GM12878 (cell line): ENCODE measurements at regions not wholly inside any gene's neighbourhood (a gene's known extent, or its start where the extent isn't known, plus 50 kb on each side); places are given as distances from the start of the nearest gene placed in this dataset.

Experiments
- ATAC-seq: fragments of 200-7000 bp; cut with Tn5 transposase; 3 replicates; pipeline ENCODE4 v1.9.1; 2020; ENCODE audit warnings: mild to moderate bottlenecking, moderate library complexity
- BruUV-seq: library from RNA; stranded (reverse); fragments of 400-500 nt; replicated peaks from 2 replicates; lab custom pipeline; 2021; lab: Mats Ljungman, UMichigan
- CTCF ChIA-PET: fragments of 300-600 bp; sonication (Branson Sonifier 250); formaldehyde crosslinking; extraction: SDS; loops from one replicate; lab custom pipeline; 2021; ENCODE audit warnings: inconsistent platforms; lab: Yijun Ruan, JAX
- POLR2A ChIA-PET: fragments of 350-600 bp; formaldehyde crosslinking; extraction: SDS; loops from one replicate; lab custom pipeline; 2021; ENCODE audit warnings: inconsistent platforms; lab: Charles Lee
- RAD21 ChIA-PET: fragments of 300-600 bp; sonication (Branson Sonifier 250); formaldehyde crosslinking; loops from one replicate; lab custom pipeline; 2023; ENCODE audit warnings: antibody characterized with exemption; ENCODE audit not compliant: unreplicated experiment; lab: Charles Lee
- SMC1A ChIA-PET: fragments of 300-600 bp; sonication (Branson Sonifier 250); formaldehyde crosslinking; loops from one replicate; lab custom pipeline; 2023; ENCODE audit not compliant: unreplicated experiment, uncharacterized antibody; lab: Charles Lee
- DNase-seq: peaks from one replicate; pipeline ENCODE4 v3.0.0-alpha.2; 2011; ENCODE audit warnings: low read depth, low spot score
- FAIRE-seq: peaks from 3 replicates; lab custom pipeline; 2011; peaks lifted over from hg19 to GRCh38; lab: Jason Lieb, UNC
- H2AFZ ChIP-seq: 2 replicates; pipeline ENCODE4 v1.6.0; 2011; ENCODE audit warnings: low read depth, low read length, control low read depth; ENCODE audit not compliant: control insufficient read depth
- H3K27ac ChIP-seq: 2 replicates; pipeline ENCODE4 v1.5.1; 2011; ENCODE audit warnings: control low read depth; ENCODE audit not compliant: control insufficient read depth, insufficient read depth
- H3K27me3 ChIP-seq, 2 experiments: replicated peaks in 1 of 2; 2 replicates each; pipeline versions ENCODE4 v1.6.0 to v1.6.1; 2011; ENCODE audit warnings: low read length in 1 of 2; ENCODE audit not compliant: control insufficient read depth in 2 of 2, insufficient read depth in 2 of 2
- H3K36me3 ChIP-seq, 2 experiments: 2 replicates each; pipeline ENCODE4 v1.5.1; 2011; ENCODE audit warnings: low read length in 1 of 2; ENCODE audit not compliant: control insufficient read depth in 2 of 2, insufficient read depth in 2 of 2
- H3K4me1 ChIP-seq: 2 replicates; pipeline ENCODE4 v1.6.1; 2011; ENCODE audit warnings: mild to moderate bottlenecking, low read length, moderate library complexity, mixed read lengths; ENCODE audit not compliant: control insufficient read depth, insufficient read depth
- H3K4me2 ChIP-seq: 2 replicates; pipeline ENCODE4 v1.6.0; 2011; ENCODE audit warnings: control low read depth; ENCODE audit not compliant: control insufficient read depth, insufficient read depth
- H3K4me3 ChIP-seq: fragments of 200-600 bp; sonication (generic); 2 replicates; pipeline ENCODE4 v1.5.1; 2016
- H3K79me2 ChIP-seq: 2 replicates; pipeline ENCODE4 v1.6.0; 2011; ENCODE audit warnings: low read length; ENCODE audit not compliant: control insufficient read depth, insufficient read depth
- H3K9ac ChIP-seq: 2 replicates; pipeline ENCODE4 v1.8.0; 2011; ENCODE audit warnings: low read length, control low read depth, mixed read lengths; ENCODE audit not compliant: control insufficient read depth, insufficient read depth
- H3K9me3 ChIP-seq: replicated peaks from 3 replicates; pipeline ENCODE4 v1.5.1; 2011; ENCODE audit warnings: mild to moderate bottlenecking, low read length; ENCODE audit not compliant: control insufficient read depth, insufficient read depth
- H4K20me1 ChIP-seq: 2 replicates; pipeline ENCODE4 v1.6.0; 2011; ENCODE audit not compliant: control insufficient read depth, insufficient read depth
- CBX5 ChIP-seq: sonication (generic); IDR thresholded peaks from 2 replicates; pipeline ENCODE4 v1.6.1; 2016; ENCODE audit warnings: low read depth, moderate library complexity, mild to moderate bottlenecking, inconsistent platforms
- CHD1 ChIP-seq: IDR thresholded peaks from 2 replicates; pipeline ENCODE4 v1.6.1; 2012; ENCODE audit warnings: low read depth, low read length, improper control_type of control experiment
- ESRRA ChIP-seq: IDR thresholded peaks from 2 replicates; pipeline ENCODE4 v1.6.1; 2012; ENCODE audit warnings: mild to moderate bottlenecking, low read length, improper control_type of control experiment
- KAT2A ChIP-seq: conservative IDR thresholded peaks from 2 replicates; pipeline ENCODE4 v1.6.1; 2011; ENCODE audit warnings: low read depth, low read length; ENCODE audit not compliant: control insufficient read depth
- MYC ChIP-seq: IDR thresholded peaks from 2 replicates; pipeline ENCODE4 v1.6.1; 2011; ENCODE audit warnings: mild to moderate bottlenecking, low read length, moderate library complexity, inconsistent platforms; ENCODE audit not compliant: insufficient read depth, insufficient replicate concordance, insufficient read length, severe bottlenecking
- NFIC ChIP-seq: IDR thresholded peaks from 2 replicates; pipeline ENCODE4 v1.6.1; 2012; ENCODE audit warnings: low read depth, mild to moderate bottlenecking, inconsistent platforms, low read length, moderate library complexity
- SP1 ChIP-seq: IDR thresholded peaks from one replicate; pipeline ENCODE4 v1.6.1; 2011; ENCODE audit warnings: low read depth, low read length
- SUPT20H ChIP-seq: IDR thresholded peaks from 2 replicates; pipeline ENCODE4 v1.6.1; 2011; ENCODE audit warnings: low read depth, mild to moderate bottlenecking, low read length, moderate library complexity, borderline replicate concordance; ENCODE audit not compliant: control insufficient read depth
- YBX1 ChIP-seq: fragments of 450-650 bp; IDR thresholded peaks from 2 replicates; pipeline ENCODE4 v1.6.1; 2016; ENCODE audit warnings: antibody characterized with exemption
- WGBS: methylation state at CpG from one replicate; pipeline ENCODE4 v1.1.6; 2016; ENCODE audit warnings: low lambda C conversion rate; ENCODE audit not compliant: insufficient replicate concordance, insufficient coverage; ENCODE audit errors: missing lambda C conversion rate; 5-methylcytosine and 5-hydroxymethylcytosine counted together
- in situ Hi-C: fragments of 300-500 bp; cut with MboI; formaldehyde crosslinking; loops from 9 replicates; pipeline ENCODE4 v1.14.3; 2018; ENCODE audit warnings: mixed read lengths
- intact Hi-C: fragments of 100-400 bp; cut with micrococcal nuclease; formaldehyde crosslinking; loops from one replicate; pipeline ENCODE4 v1.14.2; 2022; ENCODE audit not compliant: unreplicated experiment
- TF ChIP-seq, protein P1 (sequence below): IDR thresholded peaks from 2 replicates; pipeline ENCODE4 v1.6.1; 2012; ENCODE audit warnings: low read length, inconsistent platforms

DNA sequence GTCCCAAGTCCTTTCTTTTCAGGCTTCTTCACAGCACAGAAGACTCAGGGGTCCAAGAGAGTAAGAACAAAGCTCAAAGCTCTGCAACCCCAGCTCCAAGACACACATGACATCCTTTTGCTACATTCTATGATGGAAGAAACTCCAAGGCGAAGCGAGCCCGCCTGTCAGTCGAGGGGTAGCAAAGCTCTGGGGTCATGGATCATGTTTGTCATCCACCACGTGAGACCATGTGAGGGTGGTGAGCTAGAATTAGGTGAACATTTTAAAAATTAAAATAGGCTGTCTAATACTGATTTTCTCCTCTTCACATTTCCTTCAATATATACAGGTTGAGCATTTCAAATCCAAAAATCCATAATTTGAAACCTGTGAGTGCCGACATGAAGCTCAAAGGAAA is 189.6 kb downstream of the TTLL2 start:
- FAIRE-seq = no peak
- Histone ChIP-seq H2AFZ (no peak overlapping the region), H3K9ac (no peak overlapping the region), H3K79me2 (no peaks in the 10 kb centered on the region), H4K20me1 (no peaks in the 10 kb centered on the region), H3K9me3 (no peaks in the 10 kb centered on the region), H3K4me1 (no peaks in the 10 kb centered on the region), H3K27ac (no peak overlapping the region), H3K27me3 (no peaks in the 10 kb centered on the region), H3K4me2 (no peak overlapping the region), H3K4me3 (no peak overlapping the region), H3K36me3 (no peaks in the 10 kb centered on the region)
- 29% methylated on average over 6 of the region's 6 CpGs for WGBS
- no peak for ATAC-seq
- ChIA-PET SMC1A (no interaction called here), CTCF (interaction anchor here (0.6 to 0.9 kb wide), 2 partner anchors 16 to 643 kb away, joined by 3 to 4 read pairs; no protein-coding TSS in a partner anchor), POLR2A (no interaction called here), RAD21 (interaction anchor here (1.1 kb wide), 1 partner anchor 10 kb away, joined by 5 read pairs; no protein-coding TSS in a partner anchor)
- no peak for DNase-seq
- intact Hi-C loops (no loop called here), in situ Hi-C loops (no loop called here)
- TF ChIP-seq KAT2A = no peak
- TF ChIP-seq NFIC = no peak
- TF ChIP-seq SUPT20H = no peak
- TF ChIP-seq ESRRA = no peak
- no peak for TF ChIP-seq MYC
- TF ChIP-seq SP1 = no peak
- TF ChIP-seq, protein P1, sequence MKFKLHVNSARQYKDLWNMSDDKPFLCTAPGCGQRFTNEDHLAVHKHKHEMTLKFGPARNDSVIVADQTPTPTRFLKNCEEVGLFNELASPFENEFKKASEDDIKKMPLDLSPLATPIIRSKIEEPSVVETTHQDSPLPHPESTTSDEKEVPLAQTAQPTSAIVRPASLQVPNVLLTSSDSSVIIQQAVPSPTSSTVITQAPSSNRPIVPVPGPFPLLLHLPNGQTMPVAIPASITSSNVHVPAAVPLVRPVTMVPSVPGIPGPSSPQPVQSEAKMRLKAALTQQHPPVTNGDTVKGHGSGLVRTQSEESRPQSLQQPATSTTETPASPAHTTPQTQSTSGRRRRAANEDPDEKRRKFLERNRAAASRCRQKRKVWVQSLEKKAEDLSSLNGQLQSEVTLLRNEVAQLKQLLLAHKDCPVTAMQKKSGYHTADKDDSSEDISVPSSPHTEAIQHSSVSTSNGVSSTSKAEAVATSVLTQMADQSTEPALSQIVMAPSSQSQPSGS = no peak
- no peak for TF ChIP-seq CHD1
- TF ChIP-seq YBX1 = no peak
- TF ChIP-seq CBX5 = no peak
- no TSS peak for BruUV-seq
